K562 (cell line): ENCODE measurements at regions not wholly inside any gene's neighbourhood (a gene's known extent, or its start where the extent isn't known, plus 50 kb on each side); places are given as distances from the start of the nearest gene placed in this dataset.

ENCODE experiments used
- ARID1B ChIP-seq: fragments of 450-650 bp; IDR thresholded peaks from 2 replicates; pipeline ENCODE4 v1.6.1; 2016; ENCODE audit warnings: antibody characterized with exemption, mild to moderate bottlenecking, inconsistent platforms
- ATF7 ChIP-seq: fragments of 450-650 bp; IDR thresholded peaks from 2 replicates; pipeline ENCODE4 v1.7.1; 2014; ENCODE audit warnings: mild to moderate bottlenecking, moderate library complexity
- DPF2 ChIP-seq: fragments of 450-650 bp; IDR thresholded peaks from 2 replicates; pipeline ENCODE4 v1.6.1; 2016
- EP300 ChIP-seq: IDR thresholded peaks from 2 replicates; pipeline ENCODE4 v1.6.1; 2012; ENCODE audit warnings: low read length, improper control_type of control experiment
- FOXK2 ChIP-seq, 2 experiments: fragments of 450-650 bp; IDR thresholded peaks in 1 of 2; conservative IDR thresholded peaks in 1 of 2; 2 replicates each; pipeline ENCODE4 v1.6.1; 2016; ENCODE audit warnings: low read depth in 2 of 2, mild to moderate bottlenecking in 1 of 2
- GABPA ChIP-seq: fragments of 200-800 bp; sonication (Bioruptor generic); conservative IDR thresholded peaks from 2 replicates; pipeline ENCODE4 v1.6.1; 2016; ENCODE audit warnings: low read depth, missing genetic modification characterization, missing compliant biosample characterization
- TRIM24 ChIP-seq, 2 experiments: fragments of 450-650 bp; IDR thresholded peaks; 2 replicates each; pipeline ENCODE4 v1.6.1; 2016
- ZNF23 ChIP-seq: fragments of 250-450 bp; sonication (Bioruptor Pico); IDR thresholded peaks from 2 replicates; pipeline ENCODE4 v1.4.0; 2020; ENCODE audit warnings: mild to moderate bottlenecking
- ZNF239 ChIP-seq: fragments of 250-450 bp; sonication (Bioruptor Pico); IDR thresholded peaks from 2 replicates; pipeline ENCODE4 v1.4.0; 2020; ENCODE audit warnings: mild to moderate bottlenecking
- TF ChIP-seq, protein P1 (sequence below), 3 experiments: fragments of 200-800 bp in 1 of 3; fragments of 250-450 bp in 1 of 3; fragments of 450-650 bp in 1 of 3; sonication (Bioruptor Pico) in 1 of 3; sonication (Bioruptor generic) in 1 of 3; formaldehyde crosslinking in 1 of 3; IDR thresholded peaks; 2 replicates each; pipeline versions ENCODE4 v1.6.1 to v1.8.0; 2016 to 2022; ENCODE audit warnings: mild to moderate bottlenecking in 2 of 3, missing genetic modification characterization in 2 of 3, missing compliant biosample characterization in 1 of 3, moderate library complexity in 1 of 3
- TF ChIP-seq, protein P2 (sequence below), 2 experiments: fragments of 450-650 bp; IDR thresholded peaks; 2 replicates each; pipeline ENCODE4 v1.6.1; 2016

DNA sequence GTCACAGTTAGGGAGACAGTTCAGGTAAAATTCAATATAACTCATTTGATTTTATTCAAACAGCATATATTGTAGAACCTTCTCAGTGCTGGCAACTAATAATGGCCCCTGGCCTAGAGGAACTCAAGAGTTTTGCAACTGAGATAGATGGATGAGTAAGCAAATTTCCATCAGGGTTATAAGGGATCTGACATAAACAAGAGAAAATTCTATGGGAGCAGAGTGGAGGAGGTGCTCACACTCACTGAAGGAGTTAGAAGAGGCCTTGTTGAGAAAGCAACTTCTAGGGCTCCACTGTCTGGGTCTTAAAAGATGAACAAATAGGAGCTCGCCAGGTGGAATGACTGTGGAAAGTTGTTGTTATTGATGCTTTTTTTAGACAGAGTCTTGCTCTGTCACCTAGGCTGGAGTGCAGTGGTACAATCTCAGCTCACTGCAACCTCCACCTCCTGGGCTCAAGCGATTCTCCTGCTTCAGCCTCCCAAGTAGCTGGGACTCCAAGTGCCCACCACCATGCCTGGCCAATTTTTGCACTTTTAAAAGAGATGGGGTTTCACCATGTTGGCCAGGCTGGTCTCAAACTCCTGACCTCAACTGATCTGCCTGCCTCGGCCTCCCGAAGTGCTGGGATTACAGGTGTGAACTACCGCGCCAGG is 81.2 kb upstream of the EED start (continued):
- TF ChIP-seq, protein P1, sequence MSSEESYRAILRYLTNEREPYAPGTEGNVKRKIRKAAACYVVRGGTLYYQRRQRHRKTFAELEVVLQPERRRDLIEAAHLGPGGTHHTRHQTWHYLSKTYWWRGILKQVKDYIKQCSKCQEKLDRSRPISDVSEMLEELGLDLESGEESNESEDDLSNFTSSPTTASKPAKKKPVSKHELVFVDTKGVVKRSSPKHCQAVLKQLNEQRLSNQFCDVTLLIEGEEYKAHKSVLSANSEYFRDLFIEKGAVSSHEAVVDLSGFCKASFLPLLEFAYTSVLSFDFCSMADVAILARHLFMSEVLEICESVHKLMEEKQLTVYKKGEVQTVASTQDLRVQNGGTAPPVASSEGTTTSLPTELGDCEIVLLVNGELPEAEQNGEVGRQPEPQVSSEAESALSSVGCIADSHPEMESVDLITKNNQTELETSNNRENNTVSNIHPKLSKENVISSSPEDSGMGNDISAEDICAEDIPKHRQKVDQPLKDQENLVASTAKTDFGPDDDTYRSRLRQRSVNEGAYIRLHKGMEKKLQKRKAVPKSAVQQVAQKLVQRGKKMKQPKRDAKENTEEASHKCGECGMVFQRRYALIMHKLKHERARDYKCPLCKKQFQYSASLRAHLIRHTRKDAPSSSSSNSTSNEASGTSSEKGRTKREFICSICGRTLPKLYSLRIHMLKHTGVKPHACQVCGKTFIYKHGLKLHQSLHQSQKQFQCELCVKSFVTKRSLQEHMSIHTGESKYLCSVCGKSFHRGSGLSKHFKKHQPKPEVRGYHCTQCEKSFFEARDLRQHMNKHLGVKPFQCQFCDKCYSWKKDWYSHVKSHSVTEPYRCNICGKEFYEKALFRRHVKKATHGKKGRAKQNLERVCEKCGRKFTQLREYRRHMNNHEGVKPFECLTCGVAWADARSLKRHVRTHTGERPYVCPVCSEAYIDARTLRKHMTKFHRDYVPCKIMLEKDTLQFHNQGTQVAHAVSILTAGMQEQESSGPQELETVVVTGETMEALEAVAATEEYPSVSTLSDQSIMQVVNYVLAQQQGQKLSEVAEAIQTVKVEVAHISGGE (CRISPR knock-in tag; IDR thresholded peaks at IDR 0.05), result peak in 1 of 3 experiments; percentile 40; a peak in 2 of 6 replicates
- TF ChIP-seq ZNF239 (CRISPR knock-in tag) (peak; percentile 67), ARID1B (peak; percentile 74), ZNF23 (0 out of 2 replicates have a peak, but pooled peaks have one; percentile 41), EP300 (peak; percentile 68), TRIM24 (IDR thresholded peaks at IDR 0.05) (peak; percentile 49 to 53; a peak in 2 of 4 replicates), DPF2 (peak; percentile 83), ATF7 (peak; percentile 94), FOXK2 (conservative IDR thresholded peaks at IDR 0.05 in 1 of 2, IDR thresholded peaks at IDR 0.05 in 1 of 2; ENCODE audit: low read depth in 2 of 2) (peak; percentile 96 to 97), GABPA (0 out of 2 replicates have a peak, but pooled peaks have one; percentile 22)
- TF ChIP-seq, protein P2, sequence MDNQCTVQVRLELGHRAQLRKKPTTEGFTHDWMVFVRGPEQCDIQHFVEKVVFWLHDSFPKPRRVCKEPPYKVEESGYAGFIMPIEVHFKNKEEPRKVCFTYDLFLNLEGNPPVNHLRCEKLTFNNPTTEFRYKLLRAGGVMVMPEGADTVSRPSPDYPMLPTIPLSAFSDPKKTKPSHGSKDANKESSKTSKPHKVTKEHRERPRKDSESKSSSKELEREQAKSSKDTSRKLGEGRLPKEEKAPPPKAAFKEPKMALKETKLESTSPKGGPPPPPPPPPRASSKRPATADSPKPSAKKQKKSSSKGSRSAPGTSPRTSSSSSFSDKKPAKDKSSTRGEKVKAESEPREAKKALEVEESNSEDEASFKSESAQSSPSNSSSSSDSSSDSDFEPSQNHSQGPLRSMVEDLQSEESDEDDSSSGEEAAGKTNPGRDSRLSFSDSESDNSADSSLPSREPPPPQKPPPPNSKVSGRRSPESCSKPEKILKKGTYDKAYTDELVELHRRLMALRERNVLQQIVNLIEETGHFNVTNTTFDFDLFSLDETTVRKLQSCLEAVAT (IDR thresholded peaks at IDR 0.05), result 0 out of 4 replicates have a peak, but pooled peaks of 1 of the 2 experiments have one; percentile 11
- TF ChIP-seq, all 486 proteins: peak for 81; not testable (repeated sequence) for 405
